ENCODE measurements at regions not wholly inside any gene's neighbourhood (a gene's known extent, or its start where the extent isn't known, plus 50 kb on each side); places are given as distances from the start of the nearest gene placed in this dataset.

DNA sequence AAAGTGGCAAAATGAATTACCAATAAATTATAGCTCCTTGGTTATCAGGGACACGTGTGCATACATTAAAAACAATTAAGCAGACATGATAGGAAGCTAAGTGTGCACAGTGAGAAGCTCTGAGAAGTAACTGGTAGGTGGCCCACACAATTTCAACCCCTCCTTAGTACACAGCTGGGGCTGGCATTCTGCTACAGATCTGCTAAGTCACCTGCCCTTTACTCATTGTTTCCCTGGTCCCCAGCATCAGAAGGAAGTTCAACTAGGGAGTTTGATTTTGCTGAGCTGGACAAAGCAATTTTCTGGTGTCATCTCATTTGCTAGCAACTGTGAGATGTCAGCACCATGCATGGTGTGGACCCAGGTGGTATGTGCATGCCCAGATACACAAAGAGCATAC lies 424.1 kb upstream of the NPVF start:
- H3K9me3 ChIP-seq (ENCODE audit: control extremely low read depth in 1 of 3, control insufficient read depth in 2 of 3, insufficient read depth in 1 of 3, low read length in 2 of 3): no peaks in the 10 kb centered on the region
- no peak overlapping the region for H3K4me3 Mint-ChIP-seq
- ATAC-seq (ENCODE audit: low read depth): no peak
- no peaks in the 10 kb centered on the region for H3K9me3 Mint-ChIP-seq (ENCODE audit: insufficient read depth)
- intact Hi-C loops (cut with micrococcal nuclease): no loop called here
- no peaks in the 10 kb centered on the region for H3K36me3 ChIP-seq (replicated peaks in 1 of 2; ENCODE audit: control extremely low read depth in 1 of 2, control insufficient read depth in 1 of 2, extremely low read depth in 1 of 2, insufficient read depth in 2 of 2, low read length in 1 of 2)
- H3K27ac ChIP-seq (ENCODE audit: low read length in 2 of 2): no peak overlapping the region
- ChIA-PET POLR2A (no interaction called here), CTCF (no interaction called here)
- no peak overlapping the region for H3K4me3 ChIP-seq (ENCODE audit: control extremely low read depth in 1 of 5, extremely low read depth in 1 of 5, insufficient read depth in 1 of 5, low read depth in 2 of 5, low read length in 4 of 5)
- no peaks in the 10 kb centered on the region for H3K79me2 ChIP-seq (ENCODE audit: control insufficient read depth, insufficient read depth, low read length)
- H3K27ac Mint-ChIP-seq: no peak overlapping the region
- H3K27me3 Mint-ChIP-seq: peaks cover 13% of the 10 kb centered on the region
- no peaks in the 10 kb centered on the region for H4K20me1 ChIP-seq (ENCODE audit: control insufficient read depth, insufficient read depth, low read length, poor library complexity, severe bottlenecking)
- peaks cover 17% of the 10 kb centered on the region for H3K4me1 Mint-ChIP-seq
- no peak for TF ChIP-seq EZH2 (IDR thresholded peaks at IDR 0.05; ENCODE audit: borderline replicate concordance, insufficient read depth, low read depth, low read length, poor library complexity, severe bottlenecking)
- TF ChIP-seq, protein P1, sequence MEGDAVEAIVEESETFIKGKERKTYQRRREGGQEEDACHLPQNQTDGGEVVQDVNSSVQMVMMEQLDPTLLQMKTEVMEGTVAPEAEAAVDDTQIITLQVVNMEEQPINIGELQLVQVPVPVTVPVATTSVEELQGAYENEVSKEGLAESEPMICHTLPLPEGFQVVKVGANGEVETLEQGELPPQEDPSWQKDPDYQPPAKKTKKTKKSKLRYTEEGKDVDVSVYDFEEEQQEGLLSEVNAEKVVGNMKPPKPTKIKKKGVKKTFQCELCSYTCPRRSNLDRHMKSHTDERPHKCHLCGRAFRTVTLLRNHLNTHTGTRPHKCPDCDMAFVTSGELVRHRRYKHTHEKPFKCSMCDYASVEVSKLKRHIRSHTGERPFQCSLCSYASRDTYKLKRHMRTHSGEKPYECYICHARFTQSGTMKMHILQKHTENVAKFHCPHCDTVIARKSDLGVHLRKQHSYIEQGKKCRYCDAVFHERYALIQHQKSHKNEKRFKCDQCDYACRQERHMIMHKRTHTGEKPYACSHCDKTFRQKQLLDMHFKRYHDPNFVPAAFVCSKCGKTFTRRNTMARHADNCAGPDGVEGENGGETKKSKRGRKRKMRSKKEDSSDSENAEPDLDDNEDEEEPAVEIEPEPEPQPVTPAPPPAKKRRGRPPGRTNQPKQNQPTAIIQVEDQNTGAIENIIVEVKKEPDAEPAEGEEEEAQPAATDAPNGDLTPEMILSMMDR (IDR thresholded peaks at IDR 0.05): no peak
- H3K27me3 ChIP-seq (replicated peaks in 1 of 4; ENCODE audit: control extremely low read depth in 1 of 4, control insufficient read depth in 3 of 4, insufficient read depth in 4 of 4, low read length in 3 of 4): peaks cover 0 to 4% (median 0%) of the 10 kb centered on the region in 4 experiments
- no CpG with 5 or more reads among the region's 1 CpG for WGBS (ENCODE audit: insufficient coverage)
- H3K9ac ChIP-seq (ENCODE audit: low read length): no peak overlapping the region
- DNase-seq: no peak
- H3K4me1 ChIP-seq (ENCODE audit: control insufficient read depth in 2 of 2, insufficient read depth in 2 of 2, low read length in 2 of 2): peaks cover 15 to 16% of the 10 kb centered on the region in 2 donors
- H2AFZ ChIP-seq (ENCODE audit: insufficient read depth, low read depth, low read length, poor library complexity, severe bottlenecking): no peak overlapping the region
- H3K4me2 ChIP-seq (replicated peaks; ENCODE audit: low read depth, low read length, poor library complexity, severe bottlenecking): no peak overlapping the region

GRCh38 chr7:25653384-25653783 lies 425.1 kb upstream of the NPVF start:
- ChIA-PET POLR2A (no interaction called here), CTCF (no interaction called here)
- Histone ChIP-seq H3K9me3 (ENCODE audit: control extremely low read depth in 1 of 3, control insufficient read depth in 2 of 3, insufficient read depth in 1 of 3, low read length in 2 of 3) (no peaks in the 10 kb centered on the region), H4K20me1 (ENCODE audit: control insufficient read depth, insufficient read depth, low read length, poor library complexity, severe bottlenecking) (no peaks in the 10 kb centered on the region), H3K4me2 (replicated peaks; ENCODE audit: low read depth, low read length, poor library complexity, severe bottlenecking) (peak overlapping the region; percentile 12), H3K27ac (ENCODE audit: low read length in 2 of 2) (no peak overlapping the region), H3K36me3 (replicated peaks in 1 of 2; ENCODE audit: control extremely low read depth in 1 of 2, control insufficient read depth in 1 of 2, extremely low read depth in 1 of 2, insufficient read depth in 2 of 2, low read length in 1 of 2) (no peaks in the 10 kb centered on the region), H3K4me3 (ENCODE audit: control extremely low read depth in 1 of 5, extremely low read depth in 1 of 5, insufficient read depth in 1 of 5, low read depth in 2 of 5, low read length in 4 of 5) (no peak overlapping the region), H3K27me3 (replicated peaks in 1 of 4; ENCODE audit: control extremely low read depth in 1 of 4, control insufficient read depth in 3 of 4, insufficient read depth in 4 of 4, low read length in 3 of 4) (peaks cover 0 to 2% (median 0%) of the 10 kb centered on the region in 4 experiments), H3K4me1 (ENCODE audit: control insufficient read depth in 2 of 2, insufficient read depth in 2 of 2, low read length in 2 of 2) (peaks cover 15 to 16% of the 10 kb centered on the region in 2 donors), H3K79me2 (ENCODE audit: control insufficient read depth, insufficient read depth, low read length) (no peaks in the 10 kb centered on the region), H3K9ac (ENCODE audit: low read length) (no peak overlapping the region), H2AFZ (ENCODE audit: insufficient read depth, low read depth, low read length, poor library complexity, severe bottlenecking) (no peak overlapping the region)
- Mint-ChIP-seq H3K4me1 (peaks cover 17% of the 10 kb centered on the region), H3K4me3 (no peak overlapping the region), H3K27ac (no peak overlapping the region), H3K27me3 (peaks cover 12% of the 10 kb centered on the region), H3K9me3 (ENCODE audit: insufficient read depth) (no peaks in the 10 kb centered on the region)
- no peak for ATAC-seq (ENCODE audit: low read depth)
- no peak for DNase-seq
- TF ChIP-seq EZH2 (IDR thresholded peaks at IDR 0.05; ENCODE audit: borderline replicate concordance, insufficient read depth, low read depth, low read length, poor library complexity, severe bottlenecking): no peak
- TF ChIP-seq, protein P1 (IDR thresholded peaks at IDR 0.05): no peak
- intact Hi-C loops (cut with micrococcal nuclease): no loop called here
- no CpG with 5 or more reads among the region's 2 CpGs for WGBS (ENCODE audit: insufficient coverage)
